Stimulated activated CD4-positive, alpha-beta T cell treated with anti-CD3 and anti-CD28 coated beads, Interleukin-12 subunit alpha, Interleukin-12 subunit beta, amount 100 ng/mL, for 4 hours (primary cell): ENCODE measurements at regions not wholly inside any gene's neighbourhood (a gene's known extent, or its start where the extent isn't known, plus 50 kb on each side); places are given as distances from the start of the nearest gene placed in this dataset.

Experiments
- DNase-seq: peaks from one replicate; pipeline ENCODE4 v3.0.0-alpha.2; 2020

DNA sequence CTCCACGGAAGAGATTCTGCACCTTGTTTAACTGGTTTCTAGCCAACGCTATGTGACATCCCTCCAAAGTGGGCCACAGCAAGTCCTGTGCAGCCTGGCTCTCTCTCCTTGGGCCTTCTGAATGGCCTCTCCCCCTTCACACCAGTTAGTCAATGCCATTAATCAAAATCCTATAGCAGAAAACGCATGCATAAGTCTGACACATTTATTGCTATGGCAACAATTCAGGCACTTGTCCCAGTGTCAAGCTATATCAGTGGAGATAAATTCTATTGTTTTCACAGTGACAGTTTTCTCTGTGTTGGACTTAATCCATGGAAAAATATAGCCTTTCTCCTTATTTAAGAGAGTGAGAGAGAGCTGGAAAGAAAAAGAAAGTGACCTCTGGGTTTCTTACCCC is 87.2 kb upstream of the TOX3 start:
- DNase-seq = no peak

DNA sequence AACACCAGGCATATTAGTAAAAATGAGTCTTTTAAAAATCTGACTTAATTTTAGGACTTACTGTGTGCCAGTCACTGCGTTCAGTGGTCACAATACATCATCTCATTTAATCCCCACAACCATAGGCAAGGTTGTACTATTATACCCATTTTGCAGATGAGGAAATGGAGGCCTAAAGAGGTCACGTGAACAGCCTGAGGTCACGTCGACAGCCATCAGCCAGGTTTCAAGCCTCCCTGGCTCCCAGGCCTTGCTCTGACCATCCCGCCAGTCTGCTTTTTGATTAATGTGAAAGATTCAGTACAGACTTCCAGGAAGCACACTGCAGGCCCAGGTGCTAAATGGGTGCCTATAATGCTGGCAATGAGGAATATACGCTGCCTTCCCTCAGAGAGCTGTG is 86.3 kb upstream of the TOX3 start:
- no peak for DNase-seq

DNA sequence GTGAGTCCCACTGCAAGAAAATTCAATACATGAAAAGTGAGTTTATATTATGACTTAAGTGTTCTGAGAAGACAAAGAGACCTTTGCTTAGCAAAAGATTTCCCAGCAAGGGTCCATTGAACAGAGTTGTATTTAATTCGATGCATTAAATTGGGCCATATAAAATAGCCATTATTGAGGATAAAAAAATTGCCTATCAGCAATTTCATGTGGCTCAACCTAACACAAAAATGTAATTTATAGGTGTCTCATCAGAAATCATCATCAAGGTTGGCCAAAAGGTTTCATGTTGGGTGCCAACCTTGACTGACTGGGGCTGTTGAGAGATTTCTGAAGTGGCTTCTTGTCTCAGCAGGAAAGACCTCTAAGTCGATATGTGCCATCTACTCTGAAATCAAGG is 84.8 kb upstream of the TOX3 start:
- no peak for DNase-seq

DNA sequence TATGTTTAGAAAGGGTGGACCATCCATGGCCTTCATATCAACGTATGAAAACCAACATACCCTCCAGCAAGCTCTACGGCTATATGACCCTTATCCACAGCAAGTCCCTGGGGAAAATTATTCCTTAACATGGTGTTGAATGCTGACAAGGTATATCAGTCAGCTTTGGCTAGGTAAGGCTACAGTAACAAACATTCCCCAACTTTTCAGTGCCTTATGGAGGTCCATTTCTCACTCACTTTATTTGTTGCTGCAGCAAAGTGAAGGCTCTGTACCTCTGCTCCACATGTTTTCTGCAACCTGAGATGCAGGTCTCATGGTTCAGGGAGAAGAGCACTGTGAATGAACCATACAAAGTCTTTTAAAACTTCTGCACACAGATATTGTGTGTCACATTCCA is 83.8 kb upstream of the TOX3 start:
- DNase-seq = no peak

DNA sequence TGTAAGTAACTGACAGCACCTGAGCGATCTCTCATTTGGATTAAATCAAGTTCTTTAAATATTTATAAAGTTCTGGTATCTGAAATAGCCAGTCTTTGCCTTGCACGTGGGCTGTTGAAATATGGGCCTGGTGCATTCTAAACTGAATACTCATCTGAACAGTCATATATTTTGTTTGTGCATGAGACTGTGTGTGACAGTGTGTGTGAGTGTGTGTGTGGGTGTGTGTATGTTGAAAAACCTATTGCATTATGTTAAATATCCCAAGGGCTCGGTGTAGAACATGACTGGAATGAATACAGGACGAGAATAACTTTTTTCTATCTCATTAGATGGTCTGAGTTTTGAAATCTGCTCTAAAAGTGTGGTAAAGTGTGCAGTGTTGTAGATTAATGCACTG is 82.4 kb upstream of the TOX3 start:
- no peak for DNase-seq

DNA sequence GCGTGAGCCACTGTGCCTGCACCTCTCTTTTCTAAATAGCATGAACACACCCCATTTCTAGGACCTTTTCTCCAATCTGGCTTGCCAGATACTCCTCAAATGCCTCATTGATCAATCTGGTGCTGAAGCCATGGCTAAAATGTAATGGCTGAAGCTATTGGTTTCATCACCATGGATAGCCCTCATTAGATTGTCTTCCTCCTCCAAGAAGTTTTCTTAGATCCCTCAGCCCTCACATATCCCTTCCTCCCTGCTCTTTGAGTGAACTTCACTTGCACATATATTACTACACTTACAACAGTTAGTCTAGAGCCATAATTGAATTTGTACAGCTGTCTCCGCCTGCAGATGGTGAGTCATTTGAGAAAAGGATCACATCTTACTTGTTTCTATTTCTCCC is 77.9 kb upstream of the TOX3 start:
- no peak for DNase-seq

DNA sequence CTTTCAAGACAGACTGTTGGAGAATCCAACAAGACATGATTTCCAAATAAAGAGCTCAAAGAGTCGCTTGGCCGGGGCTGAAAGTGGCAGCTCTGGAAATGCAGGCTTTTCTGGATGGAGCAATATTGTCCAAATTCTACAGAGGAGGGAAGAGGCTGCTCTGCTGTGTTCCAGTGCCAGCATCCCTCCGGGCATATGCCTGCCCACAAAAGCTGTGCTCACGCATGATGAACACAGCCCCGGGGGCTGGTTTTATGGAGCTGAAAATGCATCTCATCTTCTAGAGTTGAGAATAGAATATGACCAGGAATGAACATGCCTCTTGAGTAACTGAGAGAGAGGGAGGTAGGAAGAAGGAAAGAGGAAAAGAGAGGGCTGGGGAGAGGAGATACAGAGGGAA is 74.7 kb upstream of the TOX3 start:
- DNase-seq = no peak

DNA sequence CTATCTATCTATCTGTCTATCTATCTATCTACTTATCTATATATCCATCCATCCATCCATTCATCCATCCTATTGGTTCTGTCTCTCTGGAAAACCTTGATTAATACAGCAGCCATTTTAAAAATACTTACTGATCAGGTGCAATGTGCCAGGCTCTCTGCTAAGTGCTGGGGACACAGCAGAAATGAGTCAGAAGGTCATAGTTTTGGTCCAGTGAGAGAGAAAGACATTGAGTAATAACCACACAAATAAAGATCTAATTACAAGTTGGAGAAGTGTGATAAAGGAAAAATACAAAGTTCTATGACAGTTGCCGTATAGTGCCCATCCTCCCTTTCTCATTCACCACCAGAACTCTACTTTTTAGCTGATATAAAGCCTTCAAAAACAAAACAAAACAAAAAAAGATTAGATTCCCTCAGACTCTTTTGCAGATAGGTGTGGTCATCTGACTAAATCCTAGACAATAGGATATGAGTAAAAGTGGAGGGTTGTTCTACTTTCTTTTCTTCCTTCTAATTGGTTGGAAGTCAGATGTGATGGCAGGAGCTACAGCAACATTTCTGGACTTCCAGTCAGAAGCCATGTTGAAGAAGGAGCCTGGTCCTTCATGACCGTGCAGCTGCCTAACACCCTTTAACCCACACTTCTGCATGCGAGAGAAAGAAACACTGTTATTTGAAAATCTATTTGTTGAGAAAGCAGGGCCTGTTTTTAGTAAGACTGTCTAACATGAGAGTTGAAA is 72.0 kb upstream of the TOX3 start:
- DNase-seq = no peak

DNA sequence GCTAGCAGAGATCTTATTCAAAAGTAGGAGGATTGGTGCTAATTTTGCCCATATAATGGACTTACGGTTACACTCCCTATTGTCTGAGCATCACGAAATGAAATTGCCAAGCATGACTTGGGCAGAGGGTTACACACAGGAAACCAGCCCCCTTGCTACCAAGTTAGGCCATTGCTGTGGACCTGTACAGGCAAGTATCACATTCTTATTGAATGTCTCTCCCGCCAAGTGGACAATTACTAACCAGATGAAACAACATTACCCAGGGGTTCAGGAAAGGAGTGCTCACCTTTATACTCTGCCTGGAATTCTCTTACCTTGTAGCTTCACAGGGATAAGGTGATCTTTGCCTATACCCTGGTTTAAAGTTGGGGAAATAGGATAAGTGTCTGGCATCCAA is 70.6 kb upstream of the TOX3 start:
- no peak for DNase-seq

DNA sequence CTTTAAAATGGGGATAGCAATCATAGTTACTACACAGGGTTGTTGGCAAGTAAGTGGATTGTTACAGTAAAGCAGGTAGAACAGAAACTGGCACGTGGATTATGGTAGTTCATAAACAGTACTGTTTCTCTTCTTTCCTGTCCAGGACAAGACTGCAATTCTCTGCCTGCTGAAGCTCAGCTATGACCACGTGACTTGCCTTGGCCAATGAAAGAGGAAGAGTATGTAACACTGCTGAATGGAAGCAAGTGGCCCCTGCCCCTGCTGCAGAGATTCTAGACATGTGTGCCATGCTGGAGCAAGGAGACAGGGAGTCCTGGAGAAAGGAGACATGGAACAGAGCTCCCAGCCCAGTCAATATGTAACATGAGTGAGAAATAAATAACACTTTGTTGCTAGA is 66.6 kb upstream of the TOX3 start:
- DNase-seq = no peak

DNA sequence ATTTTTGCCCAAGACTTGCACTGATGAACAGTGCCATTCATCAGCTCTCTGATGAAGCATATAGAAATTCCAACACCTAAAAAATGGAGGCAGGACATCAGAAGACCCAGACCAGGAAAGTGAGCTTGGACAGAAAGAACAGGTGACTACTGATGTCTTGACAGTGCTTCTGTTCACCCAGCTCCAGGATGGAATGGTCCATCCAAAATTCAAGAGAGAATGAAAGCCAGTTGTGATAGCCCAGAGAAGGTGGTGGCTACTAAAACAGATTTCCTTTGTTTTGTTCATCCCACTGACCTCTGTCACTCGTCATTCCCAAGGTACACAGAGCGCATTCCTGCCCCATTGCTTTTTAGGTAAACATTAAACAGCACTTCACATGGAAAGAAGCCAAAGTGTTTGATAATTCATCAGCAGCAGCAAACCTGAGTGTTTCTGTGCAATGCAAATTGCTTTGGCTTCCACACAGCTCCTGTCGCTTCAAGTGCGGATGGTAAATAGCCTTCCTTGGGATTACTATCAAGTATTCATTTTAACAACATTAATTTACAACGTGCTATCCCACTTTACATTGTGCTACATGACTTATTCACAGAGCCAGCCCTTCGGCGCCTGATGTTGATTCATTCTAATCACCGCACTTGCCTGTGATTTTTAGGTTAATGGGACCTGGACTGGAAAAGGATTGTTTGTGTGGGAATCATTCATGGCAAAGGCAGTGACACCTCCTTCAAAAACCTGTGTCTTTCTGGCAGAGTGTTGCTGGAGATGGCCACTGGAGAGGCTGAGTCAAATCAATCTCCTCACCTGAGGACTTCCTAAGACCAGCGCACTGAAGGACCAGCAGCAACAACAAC is 65.1 kb upstream of the TOX3 start:
- DNase-seq = no peak

DNA sequence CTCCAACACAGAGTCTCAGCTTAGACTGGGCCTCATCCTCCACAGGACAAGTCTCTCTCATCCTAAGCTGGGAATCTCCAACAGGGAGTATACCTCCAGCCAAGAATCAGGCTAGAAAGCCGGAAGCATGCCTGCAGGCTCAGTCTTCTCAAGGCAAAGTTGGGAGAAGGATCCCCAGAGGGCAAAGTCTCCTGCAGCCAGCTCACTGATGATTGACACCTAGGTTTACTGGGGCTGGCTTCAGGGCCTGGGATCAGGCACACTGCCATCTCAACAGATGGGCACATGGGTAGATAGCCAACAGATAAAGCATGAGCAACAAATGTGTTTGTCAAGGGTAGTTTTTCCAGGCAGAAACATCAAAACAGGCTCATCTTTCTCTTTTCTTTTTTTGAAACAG is 56.1 kb upstream of the TOX3 start:
- DNase-seq = no peak

DNA sequence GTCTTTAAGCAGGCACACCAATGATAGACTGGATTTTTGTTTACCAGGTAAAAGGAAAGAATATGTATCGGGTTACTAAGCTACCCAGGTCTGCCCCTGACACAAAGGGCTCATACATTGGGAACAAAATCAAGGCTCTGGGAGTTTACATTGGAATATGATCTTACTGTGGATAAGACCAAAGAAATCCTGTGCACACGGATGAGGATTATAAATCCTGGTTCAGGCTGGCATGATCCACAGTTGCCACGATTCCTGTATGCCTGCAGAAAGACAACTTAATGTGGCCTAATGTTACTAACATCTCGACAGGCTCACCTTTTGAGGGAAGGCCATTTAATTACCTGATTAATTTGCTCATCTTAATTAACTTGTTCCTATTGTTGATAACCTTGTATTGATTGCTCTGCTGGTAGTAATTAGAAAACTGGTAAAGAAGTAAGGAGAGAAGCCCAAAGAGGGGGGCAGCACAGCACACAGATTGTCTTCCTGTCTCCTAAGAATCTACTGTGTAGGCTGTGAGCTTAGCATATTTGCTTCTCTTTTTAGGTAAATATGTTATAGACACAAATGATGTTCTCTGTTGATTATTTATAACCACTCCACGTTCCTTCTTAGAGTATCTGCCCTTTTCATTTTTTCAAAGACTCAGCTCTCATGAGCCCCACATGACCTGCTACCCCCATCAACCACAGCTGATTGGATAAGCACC is 51.0 kb upstream of the TOX3 start:
- DNase-seq = no peak

DNA sequence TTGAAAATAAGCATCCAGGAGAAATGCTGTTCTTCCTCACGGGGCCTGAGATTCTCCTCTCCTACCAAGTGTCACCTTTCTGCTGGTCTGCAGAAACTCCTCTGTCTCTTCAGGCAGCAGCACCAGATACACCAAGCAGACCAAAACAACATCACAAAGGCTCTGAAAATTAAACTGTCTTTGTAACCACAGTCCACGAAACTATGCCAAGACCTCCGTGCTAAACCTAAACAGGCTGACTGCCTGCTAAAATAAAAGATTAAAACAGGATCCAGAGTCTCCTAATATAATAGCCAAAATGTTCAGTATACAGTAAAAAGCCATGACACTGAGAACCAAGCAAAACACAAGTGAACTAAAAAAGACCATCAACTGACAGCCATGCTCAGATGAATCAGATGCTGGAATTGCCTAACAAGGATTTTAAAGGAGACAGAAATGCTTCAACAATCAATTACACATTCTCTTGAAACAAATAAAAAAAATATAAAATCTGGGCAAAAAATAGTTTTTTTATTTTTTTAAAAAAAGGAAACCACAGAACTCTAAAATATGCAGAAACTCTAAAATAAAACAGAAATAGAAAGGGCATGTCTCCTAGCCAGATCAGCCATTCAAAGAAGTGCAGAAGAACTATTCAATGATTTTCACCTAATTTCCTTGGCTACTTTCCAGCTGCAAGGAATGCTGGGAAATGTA is 50.3 kb upstream of the TOX3 start:
- no peak for DNase-seq
